ENCODE measurements at regions not wholly inside any gene's neighbourhood (a gene's known extent, or its start where the extent isn't known, plus 50 kb on each side); places are given as distances from the start of the nearest gene placed in this dataset.

DNA sequence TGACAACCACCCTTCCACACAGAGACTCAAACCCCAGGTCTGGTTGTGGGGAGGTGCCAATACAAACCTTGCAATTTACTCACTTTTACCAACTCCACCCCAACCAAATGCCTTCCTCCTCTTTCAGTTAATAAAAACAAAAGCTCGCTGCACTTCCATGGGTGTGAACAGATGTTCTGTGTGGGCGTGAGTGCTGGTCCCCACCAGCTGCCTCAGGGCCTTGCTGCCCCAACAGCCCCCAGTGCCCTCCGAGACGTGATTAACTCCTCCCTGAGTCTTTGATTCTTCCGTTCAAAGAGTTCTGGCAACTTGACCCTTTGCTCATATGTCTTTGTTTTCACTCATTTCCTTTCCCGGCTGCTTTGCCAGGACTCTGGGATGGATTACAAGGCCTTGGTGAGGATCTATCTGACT is 258.9 kb upstream of the CXCR4 start:
- ChIA-PET CTCF (interaction anchor here (1.0 kb wide), 1 partner anchor 458 kb away, joined by 3 read pairs; no protein-coding TSS in a partner anchor), POLR2A (interaction anchor here (0.9 to 1.3 kb wide), 4 partner anchors 240 to 260 kb away, joined by 3 to 5 read pairs (median 4); no protein-coding TSS in a partner anchor)
- peak overlapping the region; percentile 6 for H3K27ac Mint-ChIP-seq
- Histone ChIP-seq H3K27ac (ENCODE audit: low read depth in 1 of 2, low read length in 2 of 2) (no peak overlapping the region), H3K4me1 (ENCODE audit: insufficient read depth, low read length) (peaks cover 29% of the 10 kb centered on the region), H3K4me3 (ENCODE audit: low read length) (no peak overlapping the region), H3K36me3 (ENCODE audit: insufficient read depth, low read length) (no peaks in the 10 kb centered on the region), H3K9me3 (ENCODE audit: control insufficient read depth in 1 of 2, insufficient read depth in 1 of 2, low read length in 2 of 2) (no peaks in the 10 kb centered on the region), H3K27me3 (ENCODE audit: control insufficient read depth in 1 of 2, insufficient read depth in 2 of 2, low read length in 2 of 2) (no peaks in the 10 kb centered on the region)
- no peaks in the 10 kb centered on the region for H3K9me3 Mint-ChIP-seq
- ATAC-seq (ENCODE audit: poor library complexity) (no peak), DNase-seq (peak in 1 of 14 experiments; percentile 20)
- no peak overlapping the region for H3K4me3 Mint-ChIP-seq
- TF ChIP-seq, protein P1, sequence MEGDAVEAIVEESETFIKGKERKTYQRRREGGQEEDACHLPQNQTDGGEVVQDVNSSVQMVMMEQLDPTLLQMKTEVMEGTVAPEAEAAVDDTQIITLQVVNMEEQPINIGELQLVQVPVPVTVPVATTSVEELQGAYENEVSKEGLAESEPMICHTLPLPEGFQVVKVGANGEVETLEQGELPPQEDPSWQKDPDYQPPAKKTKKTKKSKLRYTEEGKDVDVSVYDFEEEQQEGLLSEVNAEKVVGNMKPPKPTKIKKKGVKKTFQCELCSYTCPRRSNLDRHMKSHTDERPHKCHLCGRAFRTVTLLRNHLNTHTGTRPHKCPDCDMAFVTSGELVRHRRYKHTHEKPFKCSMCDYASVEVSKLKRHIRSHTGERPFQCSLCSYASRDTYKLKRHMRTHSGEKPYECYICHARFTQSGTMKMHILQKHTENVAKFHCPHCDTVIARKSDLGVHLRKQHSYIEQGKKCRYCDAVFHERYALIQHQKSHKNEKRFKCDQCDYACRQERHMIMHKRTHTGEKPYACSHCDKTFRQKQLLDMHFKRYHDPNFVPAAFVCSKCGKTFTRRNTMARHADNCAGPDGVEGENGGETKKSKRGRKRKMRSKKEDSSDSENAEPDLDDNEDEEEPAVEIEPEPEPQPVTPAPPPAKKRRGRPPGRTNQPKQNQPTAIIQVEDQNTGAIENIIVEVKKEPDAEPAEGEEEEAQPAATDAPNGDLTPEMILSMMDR (IDR thresholded peaks at IDR 0.05): no peak
- no peaks in the 10 kb centered on the region for H3K27me3 Mint-ChIP-seq
- peaks cover 50% of the 10 kb centered on the region for H3K4me1 Mint-ChIP-seq (ENCODE audit: low read depth)
- no peaks in the 10 kb centered on the region for H3K36me3 Mint-ChIP-seq (ENCODE audit: low read depth)
- intact Hi-C loops (cut with DNase I, micrococcal nuclease): loop anchor here (5.0 kb wide), 2 partner anchors 120 to 390 kb away; partner anchors contain the start of gene DARS1 (in 1 of the 2)

DNA sequence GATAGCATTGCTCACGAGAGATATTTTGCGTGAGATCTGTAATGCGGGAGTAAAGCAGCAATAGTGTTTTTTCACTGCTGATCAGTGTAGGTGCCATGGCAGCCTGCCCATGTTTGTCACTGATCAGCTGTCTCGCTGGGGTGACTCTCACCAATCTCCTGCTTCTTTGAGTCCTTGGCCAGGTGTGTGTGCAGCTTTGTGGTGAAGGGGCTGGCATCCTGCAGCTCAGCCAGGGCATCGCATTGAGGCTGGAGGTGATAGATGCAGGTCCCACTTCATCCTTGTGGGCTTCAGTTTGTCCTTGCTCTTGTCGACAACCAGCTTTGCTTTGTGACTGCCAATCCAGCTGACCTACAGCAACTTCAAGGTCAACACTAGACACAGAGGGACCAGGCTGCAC is 258.3 kb upstream of the CXCR4 start:
- Histone ChIP-seq H3K9me3 (ENCODE audit: control insufficient read depth in 1 of 2, insufficient read depth in 1 of 2, low read length in 2 of 2) (no peaks in the 10 kb centered on the region), H3K4me3 (ENCODE audit: low read length) (no peak overlapping the region), H3K27me3 (ENCODE audit: control insufficient read depth in 1 of 2, insufficient read depth in 2 of 2, low read length in 2 of 2) (no peaks in the 10 kb centered on the region), H3K4me1 (ENCODE audit: insufficient read depth, low read length) (peaks cover 24% of the 10 kb centered on the region), H3K36me3 (ENCODE audit: insufficient read depth, low read length) (no peaks in the 10 kb centered on the region), H3K27ac (ENCODE audit: low read depth in 1 of 2, low read length in 2 of 2) (no peak overlapping the region)
- Mint-ChIP-seq H3K4me3 (no peak overlapping the region), H3K36me3 (ENCODE audit: low read depth) (no peaks in the 10 kb centered on the region), H3K9me3 (no peaks in the 10 kb centered on the region), H3K27me3 (no peaks in the 10 kb centered on the region), H3K27ac (peak overlapping the region; percentile 6), H3K4me1 (ENCODE audit: low read depth) (peaks cover 44% of the 10 kb centered on the region)
- intact Hi-C loops (cut with DNase I, micrococcal nuclease): loop anchor here (5.0 kb wide), 2 partner anchors 119 to 389 kb away; partner anchors contain the start of gene DARS1 (in 1 of the 2)
- peak in 4 of 14 experiments; percentile 13 to 32 (median 20) for DNase-seq
- peak; percentile 23 for ATAC-seq (ENCODE audit: poor library complexity)
- CTCF ChIA-PET: interaction anchor here (0.9 to 1.0 kb wide), 2 partner anchors 8 to 458 kb away, joined by 3 to 4 read pairs; no protein-coding TSS in a partner anchor
- TF ChIP-seq, protein P1 (IDR thresholded peaks at IDR 0.05): no peak
- POLR2A ChIA-PET: interaction anchor here (0.9 to 1.3 kb wide), 3 partner anchors 253 to 500 kb away, joined by 3 to 4 read pairs (median 4); partner anchors contain the start of gene MCM6

GRCh38 chr2:136375017-136375901 is 257.3 kb upstream of the CXCR4 start:
- TF ChIP-seq, protein P1 (IDR thresholded peaks at IDR 0.05): no peak
- intact Hi-C loops (cut with DNase I, micrococcal nuclease): loop anchor here (2.0 to 5.0 kb wide), 3 partner anchors 118 to 388 kb away; partner anchors contain the start of gene DARS1 (in 1 of the 2)
- H3K27ac ChIP-seq (ENCODE audit: low read depth in 1 of 2, low read length in 2 of 2): no peak overlapping the region
- H3K27me3 ChIP-seq (ENCODE audit: control insufficient read depth in 1 of 2, insufficient read depth in 2 of 2, low read length in 2 of 2): no peaks in the 10 kb centered on the region
- H3K36me3 ChIP-seq (ENCODE audit: insufficient read depth, low read length): no peaks in the 10 kb centered on the region
- ChIA-PET CTCF (interaction anchor here (0.9 kb wide), 1 partner anchor 9 kb away, joined by 4 read pairs; no protein-coding TSS in a partner anchor), POLR2A (interaction anchor here (1.1 kb wide), 1 partner anchor 499 kb away, joined by 3 read pairs; the partner anchor contains the start of gene MCM6)
- H3K4me1 ChIP-seq (ENCODE audit: insufficient read depth, low read length): peaks cover 24% of the 10 kb centered on the region
- H3K4me1 Mint-ChIP-seq (ENCODE audit: low read depth): peaks cover 44% of the 10 kb centered on the region
- H3K27me3 Mint-ChIP-seq: no peaks in the 10 kb centered on the region
- H3K4me3 ChIP-seq (ENCODE audit: low read length): no peak overlapping the region
- H3K9me3 Mint-ChIP-seq: no peaks in the 10 kb centered on the region
- H3K36me3 Mint-ChIP-seq (ENCODE audit: low read depth): no peaks in the 10 kb centered on the region
- ATAC-seq (ENCODE audit: poor library complexity) (no peak), DNase-seq (no peak)
- peak overlapping the region; percentile 6 for H3K27ac Mint-ChIP-seq
- no peak overlapping the region for H3K4me3 Mint-ChIP-seq
- no peaks in the 10 kb centered on the region for H3K9me3 ChIP-seq (ENCODE audit: control insufficient read depth in 1 of 2, insufficient read depth in 1 of 2, low read length in 2 of 2)
